Thyroid gland (tissue), 4 donors: ENCODE measurements at regions not wholly inside any gene's neighbourhood (a gene's known extent, or its start where the extent isn't known, plus 50 kb on each side); places are given as distances from the start of the nearest gene placed in this dataset.

Source experiments
- DNase-seq, 2 donors: peaks; one replicate each; pipeline ENCODE4 v3.0.0-alpha.2; 2019
- H3K27ac ChIP-seq, 3 donors: fragments of 200-600 bp; sonication (generic); 1 replicate in 2 of 3; 2 replicates in 1 of 3; pipeline ENCODE4 v1.5.1; 2016 to 2019; ENCODE audit warnings: mild to moderate bottlenecking in 1 of 3, moderate library complexity in 1 of 3
- H3K27me3 ChIP-seq: fragments of 200-600 bp; sonication (generic); one replicate; pipeline ENCODE4 v1.5.1; 2019
- H3K36me3 ChIP-seq, 2 donors: fragments of 200-600 bp; sonication (generic); one replicate each; pipeline ENCODE4 v1.5.1; 2016 to 2019
- H3K4me1 ChIP-seq, 2 donors: fragments of 200-600 bp; sonication (generic); one replicate each; pipeline ENCODE4 v1.5.1; 2017 to 2019
- H3K4me3 ChIP-seq, 3 donors: fragments of 200-600 bp; sonication (generic); replicated peaks in 1 of 3; 1 replicate in 2 of 3; 2 replicates in 1 of 3; pipeline ENCODE4 v1.5.1; 2016; ENCODE audit warnings: mild to moderate bottlenecking in 1 of 3
- H3K9me3 ChIP-seq: fragments of 200-600 bp; sonication (generic); one replicate; pipeline ENCODE4 v1.5.1; 2017
- CTCF ChIP-seq, 6 experiments: fragments of 200-600 bp in 3 of 6; fragments of 450-650 bp in 3 of 6; sonication (generic) in 3 of 6; IDR thresholded peaks; one replicate each; pipeline ENCODE4 v1.5.1; 2016 to 2019; ENCODE audit warnings: antibody characterized with exemption in 6 of 6, mild to moderate bottlenecking in 2 of 6, inconsistent platforms in 1 of 6, moderate library complexity in 1 of 6
- POLR2A ChIP-seq, 2 donors: fragments of 450-650 bp; IDR thresholded peaks; one replicate each; pipeline ENCODE4 v1.6.1; 2017; ENCODE audit warnings: antibody characterized with exemption in 2 of 2, mild to moderate bottlenecking in 2 of 2, moderate library complexity in 1 of 2
- WGBS, 2 donors: methylation state at CpG; one replicate each; pipeline ENCODE4 v1.1.5; 2017; 5-methylcytosine and 5-hydroxymethylcytosine counted together
- intact Hi-C: fragments of 100-400 bp; cut with DNase I; formaldehyde crosslinking; loops from one replicate; pipeline ENCODE4 v1.15.1; 2023

DNA sequence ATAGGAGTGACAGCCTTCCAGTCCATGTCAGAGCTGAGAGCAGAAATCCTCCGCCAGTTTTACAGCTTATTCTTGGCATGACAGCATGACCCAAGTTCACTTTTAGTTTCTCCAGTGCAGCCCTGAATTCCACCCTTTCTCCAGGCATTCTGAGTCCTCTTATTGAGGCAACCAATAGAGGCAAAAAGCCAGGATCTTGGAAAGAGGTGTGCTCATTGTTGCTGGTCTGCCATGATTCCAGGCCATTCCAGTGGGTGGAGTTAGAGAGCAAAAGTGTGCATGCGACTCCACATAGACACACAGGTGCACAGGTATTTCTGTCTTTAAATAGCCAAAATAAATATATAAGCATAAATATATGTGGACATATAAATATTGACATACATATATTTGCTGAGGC is 224.7 kb upstream of the ADARB2 start:
- intact Hi-C loops = no loop called here

DNA sequence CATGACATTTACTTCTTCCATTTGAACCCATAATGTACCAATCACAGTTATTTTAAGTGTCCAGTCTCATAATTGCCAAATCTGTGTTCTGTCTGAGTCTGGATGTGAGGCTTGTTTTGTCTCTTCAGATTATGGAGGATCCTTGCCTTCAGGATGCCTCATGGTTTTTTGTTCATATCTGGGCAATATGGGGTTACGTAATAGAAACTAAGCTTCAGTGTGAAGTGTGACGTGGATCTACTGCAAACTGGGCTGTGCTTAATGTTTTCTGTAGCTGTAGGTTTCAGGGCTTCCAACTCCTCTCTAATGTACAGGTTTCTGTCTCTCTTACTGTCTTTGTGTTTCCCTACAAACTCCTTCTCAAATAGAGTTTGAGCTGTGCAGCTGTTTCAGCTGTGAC is 223.7 kb upstream of the ADARB2 start:
- Histone ChIP-seq H3K27me3 (no peaks in the 10 kb centered on the region), H3K36me3 (no peaks in the 10 kb centered on the region), H3K4me3 (no peak overlapping the region), H3K9me3 (no peaks in the 10 kb centered on the region), H3K27ac (no peak overlapping the region), H3K4me1 (no peaks in the 10 kb centered on the region)
- 87 to 91% methylated on average over 2 of the region's 2 CpGs for WGBS, 2 donors
- DNase-seq = no peak
- intact Hi-C loops = no loop called here
- no peak for TF ChIP-seq CTCF (IDR thresholded peaks at IDR 0.05)
- no peak for TF ChIP-seq POLR2A (IDR thresholded peaks at IDR 0.05)

More for the DNA sequence above, 224.7 kb upstream of the ADARB2 start:
- Histone ChIP-seq H3K4me3 (no peak overlapping the region), H3K27ac (no peak overlapping the region), H3K9me3 (no peaks in the 10 kb centered on the region), H3K36me3 (no peaks in the 10 kb centered on the region), H3K4me1 (no peaks in the 10 kb centered on the region), H3K27me3 (no peaks in the 10 kb centered on the region)
- no peak for TF ChIP-seq POLR2A (IDR thresholded peaks at IDR 0.05)
- no peak for TF ChIP-seq CTCF (IDR thresholded peaks at IDR 0.05)
- no peak for DNase-seq
- 75 to 77% methylated on average over 2 of the region's 2 CpGs for WGBS, 2 donors

- H3K36me3 ChIP-seq = no peaks in the 10 kb centered on the region
- no peak for DNase-seq
- H3K27me3 ChIP-seq = no peaks in the 10 kb centered on the region
- no peak for TF ChIP-seq POLR2A (IDR thresholded peaks at IDR 0.05)
- TF ChIP-seq CTCF (IDR thresholded peaks at IDR 0.05) = no peak
- intact Hi-C loops = no loop called here
- H3K4me1 ChIP-seq = no peaks in the 10 kb centered on the region
- 68 to 76% methylated on average over 4 of the region's 4 CpGs for WGBS, 2 donors
- H3K4me3 ChIP-seq = no peak overlapping the region
- H3K27ac ChIP-seq = no peak overlapping the region
- H3K9me3 ChIP-seq = no peaks in the 10 kb centered on the region
These were observed 219.7 kb upstream of the ADARB2 start for GRCh38 chr10:1957057-1957456.

DNA sequence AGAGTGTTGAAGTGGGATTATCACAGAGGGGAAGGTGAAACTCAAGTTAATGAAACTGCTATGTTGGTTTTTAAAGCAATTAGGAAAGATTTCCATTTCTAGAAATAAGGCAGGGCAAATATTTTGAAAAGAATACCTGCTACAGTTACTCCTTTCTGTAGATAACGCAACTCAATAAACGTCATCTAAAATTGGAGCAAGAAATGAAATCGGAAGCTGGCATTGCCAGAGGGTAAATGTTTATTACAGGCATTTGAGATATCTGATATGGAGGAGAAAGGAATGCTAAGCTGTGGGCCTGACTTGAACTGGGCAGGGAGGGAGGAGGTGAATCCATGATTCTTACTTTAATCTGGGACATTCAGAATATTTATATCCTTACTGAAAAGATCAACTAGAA is 217.0 kb upstream of the ADARB2 start:
- Histone ChIP-seq H3K9me3 (no peaks in the 10 kb centered on the region), H3K36me3 (no peaks in the 10 kb centered on the region), H3K27ac (no peak overlapping the region), H3K27me3 (no peaks in the 10 kb centered on the region), H3K4me3 (no peak overlapping the region), H3K4me1 (peaks cover 0 to 3% of the 10 kb centered on the region in 2 donors)
- intact Hi-C loops = no loop called here
- TF ChIP-seq POLR2A (IDR thresholded peaks at IDR 0.05) (no peak), CTCF (IDR thresholded peaks at IDR 0.05) (no peak)
- WGBS, 2 donors = 79 to 82% methylated on average over 3 of the region's 3 CpGs
- DNase-seq = no peak

DNA sequence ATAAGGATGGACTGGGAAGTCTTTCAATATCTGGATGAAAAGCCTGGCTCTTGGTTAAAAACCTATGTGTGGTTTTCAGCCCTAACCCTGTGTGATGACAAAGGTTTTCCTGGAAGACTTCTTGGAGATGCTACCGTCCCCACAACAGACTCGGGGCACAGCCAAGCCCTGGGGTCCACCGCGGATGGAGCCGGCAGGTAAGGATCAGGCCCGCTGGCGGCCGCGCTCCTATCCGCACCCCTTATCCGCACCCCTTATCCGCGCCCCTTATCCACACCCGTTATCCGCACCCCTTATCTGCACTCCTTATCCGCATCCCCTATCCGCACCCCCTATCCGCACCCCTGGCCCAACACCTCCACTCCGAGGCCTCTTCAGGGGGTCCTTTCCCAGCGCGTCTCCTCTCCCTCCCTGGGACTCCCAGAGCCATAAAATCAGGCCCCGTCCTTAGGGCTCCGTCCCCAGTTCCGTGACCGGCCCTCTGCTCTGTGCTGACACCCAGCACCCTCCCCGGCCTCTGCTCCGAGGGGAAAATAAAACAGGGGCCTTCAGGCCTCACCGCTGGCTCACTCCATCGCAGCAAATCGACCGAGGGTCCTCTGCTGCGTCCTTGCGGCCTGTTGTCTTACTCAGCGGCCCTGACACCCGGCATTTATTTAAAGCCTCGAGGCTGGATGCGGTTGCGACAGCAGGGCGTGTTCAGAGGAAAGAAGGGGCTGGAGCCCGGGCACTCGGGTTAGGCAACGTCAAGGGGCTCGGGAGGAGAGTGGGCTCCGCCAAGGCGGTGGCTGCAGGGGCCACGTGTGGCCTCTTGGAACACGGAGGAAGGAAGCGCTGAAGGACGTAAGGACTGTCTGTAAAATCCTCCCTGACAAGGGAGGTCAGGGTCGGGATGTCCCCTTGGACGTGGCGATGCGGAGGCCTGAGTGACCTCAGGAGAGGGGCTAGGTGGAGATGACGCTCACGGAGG is 215.1 kb upstream of the ADARB2 start:
- Histone ChIP-seq H3K27ac (no peak overlapping the region), H3K4me1 (peaks cover 0 to 3% of the 10 kb centered on the region in 2 donors), H3K36me3 (no peaks in the 10 kb centered on the region), H3K9me3 (no peaks in the 10 kb centered on the region), H3K27me3 (no peaks in the 10 kb centered on the region), H3K4me3 (no peak overlapping the region)
- TF ChIP-seq POLR2A (IDR thresholded peaks at IDR 0.05) (no peak), CTCF (IDR thresholded peaks at IDR 0.05) (no peak)
- intact Hi-C loops = no loop called here
- DNase-seq = no peak
- WGBS, 2 donors = 96 to 97% methylated on average over 52 to 55 of the region's 55 CpGs
